ENCODE measurements at regions not wholly inside any gene's neighbourhood (a gene's known extent, or its start where the extent isn't known, plus 50 kb on each side); places are given as distances from the start of the nearest gene placed in this dataset.
"Not testable (repeated sequence)": the region's sequence is repeated elsewhere in the genome, so short reads cannot be mapped to it uniquely, and the experiment has no call there.

- no peak for DNase-seq
Observed at GRCh38 chrX:5490786-5491563, 737.7 kb downstream of the NLGN4X start.

- DNase-seq, result no peak
Observed at GRCh38 chrX:5474282-5474681, 754.4 kb downstream of the NLGN4X start.

- no peak for DNase-seq
Observed at GRCh38 chrX:5458300-5458842, 770.3 kb downstream of the NLGN4X start.

GRCh38 chrX:5449323-5449722, 779.3 kb downstream of the NLGN4X start:
- no peak for DNase-seq

GRCh38 chrX:5431823-5432222, 796.8 kb downstream of the NLGN4X start:
- DNase-seq, result no peak

- no peak for DNase-seq
Observed at GRCh38 chrX:5425119-5425518, 803.5 kb downstream of the NLGN4X start.

GRCh38 chrX:5417381-5417780, 811.3 kb downstream of the NLGN4X start:
- no peak for DNase-seq

GRCh38 chrX:5415738-5416137, 812.9 kb downstream of the NLGN4X start:
- no peak for DNase-seq

GRCh38 chrX:5409106-5409505, 819.6 kb downstream of the NLGN4X start:
- DNase-seq, result no peak

- DNase-seq, result no peak
Observed at GRCh38 chrX:5402461-5402860, 826.2 kb downstream of the NLGN4X start.

GRCh38 chrX:5399403-5399802, 829.3 kb downstream of the NLGN4X start:
- DNase-seq, result no peak

GRCh38 chrX:5397409-5397808, 831.3 kb downstream of the NLGN4X start:
- DNase-seq, result no peak

GRCh38 chrX:5390376-5390775, 838.3 kb downstream of the NLGN4X start:
- DNase-seq, result no peak

- DNase-seq, result no peak
Observed at GRCh38 chrX:5388087-5388486, 840.6 kb downstream of the NLGN4X start.

- no peak for DNase-seq
Observed at GRCh38 chrX:5380426-5380825, 848.2 kb downstream of the NLGN4X start.

GRCh38 chrX:5341902-5342301, 886.8 kb downstream of the NLGN4X start:
- DNase-seq, result no peak

GRCh38 chrX:5337160-5337559, 891.5 kb downstream of the NLGN4X start:
- DNase-seq, result no peak

GRCh38 chrX:5324546-5324945, 904.1 kb downstream of the NLGN4X start:
- no peak for DNase-seq

- DNase-seq, result no peak
Observed at GRCh38 chrX:5314148-5314547, 914.5 kb downstream of the NLGN4X start.

GRCh38 chrX:5307416-5307815, 921.3 kb downstream of the NLGN4X start:
- DNase-seq, result no peak

GRCh38 chrX:5306654-5307121, 922.0 kb downstream of the NLGN4X start:
- DNase-seq, result no peak

- DNase-seq, result no peak
Observed at GRCh38 chrX:5305452-5305851, 923.2 kb downstream of the NLGN4X start.

GRCh38 chrX:5295004-5295403, 933.7 kb downstream of the NLGN4X start:
- DNase-seq, result no peak

GRCh38 chrX:5290635-5291034, 938.0 kb downstream of the NLGN4X start:
- DNase-seq, result no peak

GRCh38 chrX:5289949-5290348, 938.7 kb downstream of the NLGN4X start:
- not testable (repeated sequence) for DNase-seq
